KMS-11 (cell line): ENCODE measurements at regions not wholly inside any gene's neighbourhood (a gene's known extent, or its start where the extent isn't known, plus 50 kb on each side); places are given as distances from the start of the nearest gene placed in this dataset.

Experiments
- H2AFZ ChIP-seq: fragments of 200-600 bp; sonication (generic); 2 replicates; pipeline ENCODE4 v1.6.1; 2016; ENCODE audit warnings: antibody characterized with exemption, mixed run types, low read depth
- H3K27ac ChIP-seq: fragments of 200-600 bp; sonication (generic); 2 replicates; pipeline ENCODE4 v1.6.1; 2016; ENCODE audit warnings: mild to moderate bottlenecking, mixed run types
- H3K27me3 ChIP-seq: fragments of 200-600 bp; sonication (generic); 2 replicates; pipeline ENCODE4 v1.6.1; 2017; ENCODE audit warnings: mild to moderate bottlenecking, low read depth, mixed run types, moderate library complexity; ENCODE audit not compliant: insufficient read depth
- H3K36me3 ChIP-seq: fragments of 200-600 bp; sonication (generic); 2 replicates; pipeline ENCODE4 v1.6.1; 2017; ENCODE audit warnings: mild to moderate bottlenecking, mixed run types; ENCODE audit not compliant: insufficient read depth
- H3K4me1 ChIP-seq: fragments of 200-600 bp; sonication (generic); 2 replicates; pipeline ENCODE4 v1.6.1; 2016; ENCODE audit warnings: mild to moderate bottlenecking, low read depth, mixed run types; ENCODE audit not compliant: poor library complexity, severe bottlenecking
- H3K4me2 ChIP-seq: fragments of 200-600 bp; sonication (generic); 2 replicates; pipeline ENCODE4 v1.7.0; 2016; ENCODE audit warnings: mild to moderate bottlenecking, mixed run types
- H3K4me3 ChIP-seq: fragments of 200-600 bp; sonication (generic); IDR thresholded peaks from 2 replicates; pipeline ENCODE4 v1.6.1; 2017; ENCODE audit warnings: low read depth, low read length, mixed read lengths; ENCODE audit not compliant: insufficient read depth
- H3K79me2 ChIP-seq: fragments of 200-600 bp; sonication (generic); 2 replicates; pipeline ENCODE4 v1.6.1; 2016; ENCODE audit warnings: low read depth, mixed run types; ENCODE audit not compliant: insufficient read depth
- H3K9ac ChIP-seq: fragments of 200-600 bp; sonication (generic); 2 replicates; pipeline ENCODE4 v1.6.1; 2016; ENCODE audit warnings: mild to moderate bottlenecking, mixed run types
- H4K20me1 ChIP-seq: fragments of 200-600 bp; sonication (generic); 2 replicates; pipeline ENCODE4 v1.6.1; 2016; ENCODE audit warnings: mild to moderate bottlenecking, mixed run types; ENCODE audit not compliant: insufficient read depth
- CTCF ChIP-seq: fragments of 200-600 bp; sonication (generic); conservative IDR thresholded peaks from 2 replicates; pipeline ENCODE4 v1.6.1; 2017; ENCODE audit warnings: low read depth, mild to moderate bottlenecking, antibody characterized with exemption, low read length, moderate library complexity, mixed read lengths

- no peaks in the 10 kb centered on the region for H4K20me1 ChIP-seq
- H3K9ac ChIP-seq, result no peak overlapping the region
- no peak overlapping the region for H2AFZ ChIP-seq
- H3K4me3 ChIP-seq, result no peak overlapping the region
- H3K79me2 ChIP-seq, result no peaks in the 10 kb centered on the region
- no peak overlapping the region for H3K27ac ChIP-seq
- no peak overlapping the region for H3K4me2 ChIP-seq
- H3K27me3 ChIP-seq, result no peaks in the 10 kb centered on the region
- H3K4me1 ChIP-seq, result peaks cover 17% of the 10 kb centered on the region
- no peaks in the 10 kb centered on the region for H3K36me3 ChIP-seq
- no peak for TF ChIP-seq CTCF
Observed at GRCh38 chr4:147303174-147303872, 177.6 kb upstream of the EDNRA start.

GRCh38 chr4:147303873-147304229 is 177.0 kb upstream of the EDNRA start:
- H4K20me1 ChIP-seq, result no peaks in the 10 kb centered on the region
- no peak overlapping the region for H2AFZ ChIP-seq
- no peak overlapping the region for H3K27ac ChIP-seq
- H3K4me2 ChIP-seq, result no peak overlapping the region
- no peaks in the 10 kb centered on the region for H3K79me2 ChIP-seq
- no peak for TF ChIP-seq CTCF
- H3K4me3 ChIP-seq, result no peak overlapping the region
- peaks cover 13% of the 10 kb centered on the region for H3K4me1 ChIP-seq
- H3K9ac ChIP-seq, result no peak overlapping the region
- no peaks in the 10 kb centered on the region for H3K36me3 ChIP-seq
- H3K27me3 ChIP-seq, result no peaks in the 10 kb centered on the region

- Histone ChIP-seq H3K4me3 (no peak overlapping the region), H2AFZ (no peak overlapping the region), H3K27me3 (no peaks in the 10 kb centered on the region), H3K36me3 (no peaks in the 10 kb centered on the region), H3K79me2 (no peaks in the 10 kb centered on the region), H3K9ac (no peak overlapping the region), H3K4me2 (no peak overlapping the region), H4K20me1 (no peaks in the 10 kb centered on the region), H3K27ac (no peak overlapping the region), H3K4me1 (no peaks in the 10 kb centered on the region)
- TF ChIP-seq CTCF, result no peak
Observed at GRCh38 chr4:147307896-147308674, 172.8 kb upstream of the EDNRA start.

- Histone ChIP-seq H3K36me3 (no peaks in the 10 kb centered on the region), H3K27ac (no peak overlapping the region), H3K4me3 (no peak overlapping the region), H3K27me3 (no peaks in the 10 kb centered on the region), H3K9ac (no peak overlapping the region), H3K4me1 (no peaks in the 10 kb centered on the region), H2AFZ (no peak overlapping the region), H3K4me2 (no peak overlapping the region), H4K20me1 (no peaks in the 10 kb centered on the region), H3K79me2 (no peaks in the 10 kb centered on the region)
- TF ChIP-seq CTCF, result no peak
Observed at GRCh38 chr4:147309434-147309833, 171.5 kb upstream of the EDNRA start.
